Erythroblast (primary cell): ENCODE measurements at regions not wholly inside any gene's neighbourhood (a gene's known extent, or its start where the extent isn't known, plus 50 kb on each side); places are given as distances from the start of the nearest gene placed in this dataset.
"Not testable (repeated sequence)": the region's sequence is repeated elsewhere in the genome, so short reads cannot be mapped to it uniquely, and the experiment has no call there.

Experiments
- DNase-seq, 2 experiments: peaks; one replicate each; lab custom pipeline; 2025; lab: John Stamatoyannopoulos, UW
- GATA1 ChIP-seq: IDR thresholded peaks from 2 replicates; pipeline ENCODE4 v1.6.1; 2011; ENCODE audit warnings: low read depth, mild to moderate bottlenecking, control low read depth, low read length, moderate library complexity
- POLR2A ChIP-seq: IDR thresholded peaks from 2 replicates; pipeline ENCODE4 v1.6.1; 2011; ENCODE audit warnings: mild to moderate bottlenecking, low read length

DNA sequence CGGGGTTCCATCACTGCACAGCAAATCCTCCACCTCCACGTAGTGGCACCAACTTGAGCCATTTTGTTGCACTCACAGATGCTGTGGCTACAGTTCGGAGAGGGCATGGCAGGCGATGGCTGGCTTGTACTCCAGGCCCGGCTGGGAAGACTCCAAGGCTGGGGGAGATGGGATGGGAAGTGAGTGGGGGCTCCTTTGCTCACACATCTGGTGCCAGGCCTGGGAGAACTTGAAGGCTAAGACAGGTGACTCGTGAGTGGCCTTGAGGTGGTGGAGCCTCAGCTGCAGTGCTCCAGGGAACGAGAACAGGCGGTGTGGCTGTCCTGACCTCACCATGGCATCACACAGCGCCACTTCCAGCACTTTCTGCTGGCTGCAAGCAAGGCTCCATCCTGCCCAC lies 87.9 kb downstream of the PLXNA1 start:
- DNase-seq: no peak
- TF ChIP-seq GATA1: no peak
- no peak for TF ChIP-seq POLR2A

GRCh38 chr3:127071597-127072001 lies 88.7 kb downstream of the PLXNA1 start:
- TF ChIP-seq GATA1 (no peak), POLR2A (no peak)
- no peak for DNase-seq

- TF ChIP-seq GATA1: no peak
- no peak for TF ChIP-seq POLR2A
- no peak for DNase-seq
These were observed 89.4 kb downstream of the PLXNA1 start for GRCh38 chr3:127072221-127072771.

GRCh38 chr3:127072971-127073783 lies 90.3 kb downstream of the PLXNA1 start:
- no peak for TF ChIP-seq GATA1
- TF ChIP-seq POLR2A: no peak
- DNase-seq: no peak

DNA sequence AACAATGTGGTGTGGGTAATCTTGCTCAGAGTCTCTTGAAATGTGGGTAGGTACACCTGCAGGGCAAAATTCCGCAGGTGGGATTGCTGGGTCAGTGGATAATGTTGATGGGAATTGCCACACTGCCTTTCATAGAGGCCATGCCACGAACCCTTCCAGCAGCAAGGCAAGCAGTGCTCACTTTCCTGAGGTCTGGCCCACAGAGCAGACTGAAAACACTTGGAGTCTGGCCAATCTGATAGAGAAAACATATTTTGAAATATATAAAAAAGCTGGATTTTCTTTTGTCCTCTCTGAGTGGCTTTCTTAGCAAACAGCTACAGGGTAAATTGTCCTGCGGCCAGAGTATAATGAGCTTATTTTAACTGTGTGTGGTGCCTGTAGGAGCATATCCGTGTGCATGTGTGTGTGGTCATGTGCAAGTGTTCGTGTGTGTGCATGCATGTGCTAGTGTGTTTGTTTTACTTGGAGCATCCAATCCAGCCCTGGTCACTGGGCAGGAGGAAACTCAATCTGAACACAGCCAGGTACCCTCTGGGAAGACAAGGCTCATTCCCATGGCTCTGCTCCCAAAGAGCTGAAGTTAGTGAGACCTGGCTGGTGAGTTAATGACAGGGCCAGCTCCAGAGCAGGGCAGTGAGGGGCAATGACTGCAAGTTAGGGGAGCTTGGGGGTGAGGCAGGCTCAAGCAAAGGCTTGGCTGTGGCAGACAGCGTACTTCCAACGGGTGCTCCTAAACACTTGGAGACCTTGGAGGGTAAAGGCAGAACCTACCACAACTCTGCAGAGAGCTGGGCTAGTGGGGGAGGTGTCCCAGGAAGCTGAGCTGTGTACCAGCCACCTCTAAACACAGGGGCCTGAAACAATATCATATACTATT lies 91.3 kb downstream of the PLXNA1 start:
- DNase-seq: no peak
- TF ChIP-seq POLR2A (no peak), GATA1 (no peak)

DNA sequence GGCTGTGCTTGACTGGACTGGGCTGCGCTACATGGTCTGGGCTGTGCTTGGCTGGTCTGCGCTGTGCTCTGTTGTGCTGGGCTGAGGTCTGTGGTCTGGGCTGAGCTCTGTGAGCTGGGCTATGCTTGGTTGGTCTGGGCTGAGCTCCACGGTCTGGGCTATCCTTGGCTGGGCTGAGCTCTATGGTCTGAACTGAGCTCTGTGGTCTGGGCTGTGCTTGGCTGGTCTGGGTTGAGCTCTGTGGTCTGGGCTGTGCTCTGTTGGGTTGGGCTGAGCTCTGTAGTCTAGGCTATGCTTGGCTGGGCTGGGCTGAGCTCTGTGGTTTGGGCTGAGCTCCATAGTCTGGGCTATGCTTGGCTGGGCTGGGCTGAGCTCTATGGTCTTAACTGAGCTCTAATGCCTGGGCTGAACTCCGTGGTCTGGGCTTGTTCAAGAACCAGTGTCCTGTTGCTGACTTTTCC lies 92.0 kb downstream of the PLXNA1 start:
- no peak for TF ChIP-seq POLR2A
- DNase-seq: peak; percentile 7 to 49

GRCh38 chr3:127076166-127076992 lies 93.5 kb downstream of the PLXNA1 start:
- DNase-seq: not testable (repeated sequence)

GRCh38 chr3:127077068-127077467 lies 94.2 kb downstream of the PLXNA1 start:
- no peak for DNase-seq
- TF ChIP-seq POLR2A (no peak), GATA1 (no peak)

DNA sequence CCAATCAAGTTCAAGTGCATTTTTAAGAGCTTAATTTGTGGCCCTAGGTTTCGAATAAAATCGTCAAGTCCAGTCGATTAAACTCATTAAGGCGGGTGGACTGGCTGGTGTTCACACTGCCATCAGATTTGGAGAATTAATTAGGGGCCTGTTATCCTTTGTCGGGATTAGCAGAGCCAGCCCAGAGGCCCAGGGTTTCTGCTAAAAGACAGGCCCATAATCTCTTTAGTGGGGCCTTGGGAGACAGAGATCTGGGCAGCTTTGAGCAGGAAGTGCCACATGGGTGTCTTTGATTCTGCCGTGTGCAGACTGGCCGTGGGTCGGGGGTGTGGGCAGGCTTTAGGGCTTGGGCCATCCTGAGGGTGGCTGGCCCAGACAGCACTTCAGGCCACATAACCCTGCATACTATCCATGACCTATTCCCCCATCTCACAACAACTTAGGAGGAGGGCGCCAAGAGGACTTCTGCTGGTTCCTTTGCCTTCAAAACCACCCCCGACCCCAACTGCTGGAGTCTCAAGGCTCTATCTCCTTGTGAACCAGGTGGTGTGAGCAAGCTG lies 94.7 kb downstream of the PLXNA1 start:
- TF ChIP-seq POLR2A: no peak
- TF ChIP-seq GATA1: no peak
- DNase-seq: no peak

DNA sequence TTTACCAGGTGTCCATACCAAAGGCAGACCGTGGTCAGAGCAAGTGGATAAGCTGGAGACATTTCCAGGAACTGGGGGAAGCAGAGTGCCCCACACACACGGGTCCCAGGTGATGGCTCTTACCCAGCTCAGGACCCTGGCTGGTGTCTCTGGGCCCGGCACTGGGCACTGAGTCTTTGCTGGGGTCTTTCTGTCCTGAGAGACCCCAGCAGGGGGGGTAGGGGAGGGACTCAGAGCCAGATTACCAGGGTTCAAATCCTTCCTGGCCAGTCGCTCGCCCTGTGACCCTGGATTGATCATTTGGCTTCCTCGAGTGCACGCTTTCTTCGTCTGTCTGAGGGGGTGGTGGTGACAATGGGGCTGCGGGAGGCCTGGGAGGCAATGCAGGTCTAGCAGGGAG lies 95.7 kb downstream of the PLXNA1 start:
- DNase-seq: no peak
- no peak for TF ChIP-seq POLR2A
- no peak for TF ChIP-seq GATA1

GRCh38 chr3:127079211-127079610 lies 96.3 kb downstream of the PLXNA1 start:
- TF ChIP-seq POLR2A: no peak
- TF ChIP-seq GATA1: no peak
- DNase-seq: no peak

DNA sequence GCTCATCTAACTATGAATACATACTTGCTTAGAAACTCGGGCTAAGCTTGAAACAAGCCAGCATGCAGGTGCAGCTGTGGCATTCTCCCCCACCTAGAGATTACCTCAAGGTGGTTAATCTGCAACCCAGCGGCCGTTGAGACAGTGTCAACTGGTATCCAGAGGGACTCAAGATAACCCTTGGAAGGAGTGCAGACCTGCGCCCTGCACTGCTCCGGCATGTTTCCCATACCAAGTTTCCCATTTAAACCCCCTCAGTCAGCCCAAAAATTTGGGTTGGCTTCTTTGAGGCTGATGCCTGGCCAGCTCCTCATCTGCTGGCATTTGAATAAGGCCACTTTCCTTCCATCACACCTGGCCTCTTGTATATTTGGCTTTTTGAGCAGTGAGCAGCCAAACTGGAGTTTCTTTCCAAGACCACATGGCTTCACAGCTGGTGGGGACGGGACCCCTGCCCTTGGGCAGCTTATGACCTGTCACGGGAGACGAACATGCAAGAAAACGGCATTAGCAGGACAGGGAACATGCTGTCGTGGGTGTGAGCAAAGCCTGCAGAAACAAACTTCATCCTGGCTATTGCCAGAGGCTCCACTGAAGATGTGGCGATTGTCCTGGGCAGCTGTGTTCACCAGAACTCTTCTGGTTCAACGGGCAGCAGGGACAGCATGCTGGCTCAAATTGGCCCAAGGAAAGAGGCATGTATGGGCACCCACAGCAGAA lies 98.2 kb downstream of the PLXNA1 start:
- no peak for TF ChIP-seq GATA1
- no peak for TF ChIP-seq POLR2A
- no peak for DNase-seq

DNA sequence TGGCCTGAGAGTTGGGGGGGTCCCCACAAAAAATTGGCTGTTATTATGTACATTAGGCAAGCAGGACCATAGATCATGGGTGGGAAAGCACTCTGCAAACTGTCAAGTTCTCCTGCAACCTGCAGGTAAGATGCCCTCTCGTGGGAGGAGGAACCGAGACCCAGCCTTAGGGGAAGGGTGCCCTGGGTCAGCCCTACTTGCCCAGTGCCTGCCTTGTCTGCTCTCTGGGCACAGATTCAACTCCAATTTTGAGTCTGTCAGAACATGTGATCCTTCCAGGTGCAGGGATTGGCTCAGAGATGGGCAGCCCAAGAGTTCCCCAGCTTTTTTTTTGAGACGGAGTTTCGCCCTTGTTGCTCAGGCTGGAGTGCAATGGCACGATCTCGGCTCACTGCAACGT lies 99.2 kb downstream of the PLXNA1 start:
- DNase-seq: no peak
- TF ChIP-seq GATA1 (no peak), POLR2A (no peak)
